Stimulated activated CD8-positive, alpha-beta memory T cell treated with anti-CD3 and anti-CD28 coated beads, Interleukin-15, amount 100 ng/mL, for 1 hour (primary cell): ENCODE measurements at regions not wholly inside any gene's neighbourhood (a gene's known extent, or its start where the extent isn't known, plus 50 kb on each side); places are given as distances from the start of the nearest gene placed in this dataset.

Experiments used
- DNase-seq: peaks from one replicate; pipeline ENCODE4 v3.0.0-alpha.2; 2020; ENCODE audit warnings: low read depth

- DNase-seq, result no peak
Observed at GRCh38 chr22:47593291-47593690, 830.8 kb downstream of the TBC1D22A start.

GRCh38 chr22:47592791-47593190, 830.3 kb downstream of the TBC1D22A start:
- no peak for DNase-seq

GRCh38 chr22:47591709-47592108, 829.3 kb downstream of the TBC1D22A start:
- DNase-seq, result no peak

GRCh38 chr22:47591016-47591415, 828.6 kb downstream of the TBC1D22A start:
- DNase-seq, result no peak

GRCh38 chr22:47589271-47590250, 827.1 kb downstream of the TBC1D22A start:
- no peak for DNase-seq

- DNase-seq, result no peak
Observed at GRCh38 chr22:47588578-47588960, 826.1 kb downstream of the TBC1D22A start.

- DNase-seq, result no peak
Observed at GRCh38 chr22:47587861-47588577, 825.6 kb downstream of the TBC1D22A start.

- DNase-seq, result no peak
Observed at GRCh38 chr22:47587361-47587760, 824.9 kb downstream of the TBC1D22A start.

GRCh38 chr22:47586946-47587345, 824.5 kb downstream of the TBC1D22A start:
- no peak for DNase-seq

- no peak for DNase-seq
Observed at GRCh38 chr22:47586038-47586437, 823.6 kb downstream of the TBC1D22A start.

- DNase-seq, result no peak
Observed at GRCh38 chr22:47583959-47584562, 821.6 kb downstream of the TBC1D22A start.

- no peak for DNase-seq
Observed at GRCh38 chr22:47582067-47582466, 819.6 kb downstream of the TBC1D22A start.

- DNase-seq, result no peak
Observed at GRCh38 chr22:47580121-47580520, 817.7 kb downstream of the TBC1D22A start.

- no peak for DNase-seq
Observed at GRCh38 chr22:47576908-47577307, 814.5 kb downstream of the TBC1D22A start.

- DNase-seq, result no peak
Observed at GRCh38 chr22:47575291-47575690, 812.8 kb downstream of the TBC1D22A start.

GRCh38 chr22:47574556-47574955, 812.1 kb downstream of the TBC1D22A start:
- DNase-seq, result no peak

- DNase-seq, result no peak
Observed at GRCh38 chr22:47573141-47573540, 810.7 kb downstream of the TBC1D22A start.

GRCh38 chr22:47572443-47572842, 810.0 kb downstream of the TBC1D22A start:
- DNase-seq, result no peak

GRCh38 chr22:47571616-47572015, 809.2 kb downstream of the TBC1D22A start:
- no peak for DNase-seq

- no peak for DNase-seq
Observed at GRCh38 chr22:47570851-47571250, 808.4 kb downstream of the TBC1D22A start.

- DNase-seq, result no peak
Observed at GRCh38 chr22:47570300-47570685, 807.8 kb downstream of the TBC1D22A start.

GRCh38 chr22:47569389-47570299, 807.2 kb downstream of the TBC1D22A start:
- no peak for DNase-seq
